NOMO-1 treated with dmso at 0.1 percent for 144 hours (cell line): ENCODE measurements at regions not wholly inside any gene's neighbourhood (a gene's known extent, or its start where the extent isn't known, plus 50 kb on each side); places are given as distances from the start of the nearest gene placed in this dataset.
"Not testable (repeated sequence)": the region's sequence is repeated elsewhere in the genome, so short reads cannot be mapped to it uniquely, and the experiment has no call there.

Source experiments
- DNase-seq: peaks from one replicate; lab custom pipeline; 2025; ENCODE audit not compliant: unreplicated experiment; lab: John Stamatoyannopoulos, UW

DNA sequence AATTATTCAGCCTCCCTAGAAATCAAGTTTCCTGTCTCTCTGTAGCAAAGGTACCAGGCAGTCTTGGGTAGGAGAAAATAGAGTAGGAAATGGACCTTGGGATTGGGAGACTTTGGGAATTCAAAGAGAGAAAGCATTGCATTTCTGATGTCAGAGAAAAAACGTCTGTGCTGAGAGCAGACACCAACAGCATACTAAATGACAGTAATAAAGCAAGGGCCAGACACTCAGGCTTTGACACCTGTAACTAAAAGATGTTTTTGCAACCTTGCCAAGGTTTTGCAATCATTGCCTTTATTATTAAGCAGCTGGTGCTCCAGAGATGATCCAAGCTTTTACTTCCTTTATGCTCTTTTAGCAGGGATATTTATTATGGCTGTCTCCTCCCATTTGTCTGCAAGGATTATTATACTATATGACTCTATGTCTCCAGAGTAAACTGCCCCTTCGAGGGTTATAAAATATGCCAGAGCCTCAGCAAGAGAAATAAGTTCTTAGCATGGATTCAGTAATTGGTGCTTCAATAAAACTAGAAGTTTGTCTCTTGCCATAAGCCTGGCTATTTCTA, 85.2 kb upstream of the GRAMD1B start:
- DNase-seq: no peak

DNA sequence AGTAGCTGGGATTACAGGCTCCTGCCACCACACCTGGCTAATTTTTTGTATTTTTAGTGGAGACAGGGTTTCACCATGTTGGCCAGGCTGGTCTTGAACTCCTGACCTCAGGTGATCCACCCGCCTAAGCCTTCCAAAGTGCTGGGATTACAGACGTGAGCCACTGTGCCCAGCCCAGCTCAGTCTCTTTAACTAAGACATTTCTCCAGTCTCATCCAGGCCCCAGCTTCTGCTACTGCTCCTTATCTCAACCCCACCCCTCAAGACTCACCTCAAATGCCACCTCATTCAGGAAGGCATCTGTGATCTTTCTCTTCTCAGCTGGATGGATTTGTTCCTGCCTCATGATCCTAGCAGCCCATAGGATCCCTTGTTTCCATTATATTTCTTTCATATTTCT, 85.9 kb upstream of the GRAMD1B start:
- DNase-seq: not testable (repeated sequence)

DNA sequence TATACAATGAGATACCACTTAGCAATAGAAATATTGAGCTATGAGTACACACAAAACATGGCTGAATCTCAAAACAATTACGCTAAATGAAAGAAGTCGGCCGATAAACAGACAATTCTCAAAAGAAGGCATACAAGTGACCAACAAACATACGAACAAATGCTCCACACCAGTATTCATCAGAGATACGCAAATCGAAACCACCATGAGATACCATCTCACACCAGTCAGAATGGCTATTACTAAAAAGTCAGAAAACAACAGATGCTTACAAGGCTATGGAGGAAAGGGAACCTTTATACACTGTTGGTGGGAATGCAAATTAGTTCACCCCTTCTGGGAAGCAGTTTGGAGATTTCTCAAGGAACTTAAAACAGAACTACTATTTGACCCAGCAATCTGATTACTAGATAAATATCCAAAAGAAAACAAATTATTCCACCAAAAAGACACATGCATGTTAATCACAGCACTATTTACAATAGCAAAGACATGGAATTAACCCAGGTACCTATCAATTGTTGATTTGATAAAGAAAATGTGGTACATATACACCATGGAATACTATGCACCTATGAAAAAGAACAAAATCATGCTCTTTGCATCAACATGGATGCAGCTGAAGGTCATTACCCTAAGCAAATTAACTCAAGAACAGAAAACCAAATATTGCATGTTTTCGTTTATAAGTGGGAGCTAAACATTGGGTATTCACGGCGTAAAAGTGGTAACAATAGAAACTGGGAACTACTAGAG, 90.9 kb upstream of the GRAMD1B start:
- no peak for DNase-seq

DNA sequence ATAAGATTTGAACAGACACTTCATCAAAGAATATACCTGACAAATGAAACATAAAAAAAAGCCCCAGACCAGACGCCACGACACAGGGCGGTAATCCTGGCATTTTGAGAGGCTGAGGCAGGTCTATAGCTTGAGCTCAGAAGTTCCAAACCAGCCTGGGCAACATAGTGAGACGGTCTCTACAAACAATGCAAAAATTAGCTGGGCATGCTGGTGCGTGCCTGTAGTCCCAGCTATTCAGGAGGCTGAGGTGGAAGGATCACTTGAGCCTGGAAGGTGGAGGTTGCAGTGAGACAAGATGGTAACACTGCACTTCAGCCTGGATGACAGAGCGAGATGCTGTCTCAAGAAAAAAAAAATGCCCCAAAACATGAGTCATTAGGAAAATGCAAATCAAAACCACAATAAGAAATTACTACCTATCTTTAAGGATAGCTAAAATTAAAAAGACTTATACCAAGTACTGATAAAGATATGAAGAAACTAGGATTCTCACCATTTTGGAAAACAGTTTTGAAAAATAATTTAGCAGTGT, 91.7 kb upstream of the GRAMD1B start:
- no peak for DNase-seq

DNA sequence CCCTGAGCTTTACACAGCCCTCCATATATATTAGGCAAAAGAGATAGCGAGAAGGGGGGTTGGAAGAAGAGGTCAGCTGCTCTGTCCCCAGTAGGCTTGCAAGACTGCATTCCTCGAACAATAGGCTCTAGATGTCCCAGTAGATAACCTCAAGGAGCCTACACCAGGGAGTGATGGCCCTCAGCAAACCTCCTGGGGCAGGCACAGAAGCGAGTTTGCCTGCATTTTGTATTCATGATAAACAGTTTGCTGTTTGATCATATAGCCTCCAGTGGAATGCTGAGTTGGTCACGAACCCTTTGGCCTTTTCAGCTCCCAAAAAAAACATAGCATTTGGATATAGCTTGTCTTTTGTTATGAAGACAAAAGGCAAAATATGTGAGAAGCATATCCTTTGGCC, 95.1 kb upstream of the GRAMD1B start:
- DNase-seq: no peak

DNA sequence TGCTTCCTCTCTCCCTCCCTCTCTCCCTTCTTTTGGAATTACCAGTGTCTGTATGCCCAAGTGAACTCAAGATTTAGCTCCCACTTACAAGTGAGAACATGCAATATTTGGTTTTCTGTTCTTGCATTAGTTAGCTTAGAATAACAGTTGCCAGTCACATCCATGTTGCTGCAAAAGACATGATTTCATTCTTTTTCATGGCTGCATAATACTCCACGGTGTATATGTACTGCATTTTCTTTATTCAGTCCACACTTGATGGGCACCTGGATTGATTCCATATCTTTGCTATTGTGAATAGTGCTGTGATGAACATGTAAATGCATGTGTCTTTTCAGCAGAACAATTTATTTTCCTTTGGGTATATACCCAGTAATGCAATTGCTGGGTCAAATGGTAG, 97.5 kb upstream of the GRAMD1B start:
- not testable (repeated sequence) for DNase-seq

DNA sequence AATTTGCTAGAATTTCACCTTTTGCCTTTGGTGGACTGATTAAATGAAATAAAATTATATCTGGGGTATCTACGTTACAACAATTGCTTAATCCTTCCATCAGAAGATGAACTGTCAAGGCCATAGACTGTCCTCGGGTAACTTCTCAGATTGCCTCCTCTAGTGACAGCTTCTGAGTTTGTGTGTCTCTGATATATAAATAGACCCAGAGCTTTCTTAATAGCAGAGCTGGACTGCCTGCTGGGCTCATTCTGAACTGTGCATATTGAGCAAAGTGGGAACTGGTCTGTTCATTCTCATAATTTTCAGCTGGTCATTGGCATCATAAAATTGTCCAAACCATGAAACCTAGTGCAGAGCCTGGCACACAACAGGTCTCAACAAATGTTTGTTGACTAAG, 99.1 kb upstream of the GRAMD1B start:
- peak; percentile 23 for DNase-seq

DNA sequence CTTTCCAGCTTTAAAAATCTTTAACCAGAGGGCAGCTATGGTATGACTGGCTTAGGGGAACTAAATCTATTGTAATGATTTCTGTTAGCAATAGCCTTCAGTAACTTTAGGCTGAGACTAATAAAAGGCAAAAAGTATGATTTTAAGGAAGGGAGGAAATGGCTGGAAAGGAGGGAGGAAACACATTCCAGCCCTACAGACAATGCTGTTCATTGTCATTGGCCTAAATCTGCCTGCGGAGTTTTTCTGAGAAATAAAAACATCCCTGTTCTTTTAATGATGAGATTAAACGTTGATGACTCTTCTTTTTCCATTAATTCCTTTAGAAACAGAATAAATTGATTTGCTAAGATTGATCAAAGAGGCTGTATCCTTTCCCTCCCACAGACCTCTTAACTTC, 99.6 kb upstream of the GRAMD1B start:
- DNase-seq: no peak

DNA sequence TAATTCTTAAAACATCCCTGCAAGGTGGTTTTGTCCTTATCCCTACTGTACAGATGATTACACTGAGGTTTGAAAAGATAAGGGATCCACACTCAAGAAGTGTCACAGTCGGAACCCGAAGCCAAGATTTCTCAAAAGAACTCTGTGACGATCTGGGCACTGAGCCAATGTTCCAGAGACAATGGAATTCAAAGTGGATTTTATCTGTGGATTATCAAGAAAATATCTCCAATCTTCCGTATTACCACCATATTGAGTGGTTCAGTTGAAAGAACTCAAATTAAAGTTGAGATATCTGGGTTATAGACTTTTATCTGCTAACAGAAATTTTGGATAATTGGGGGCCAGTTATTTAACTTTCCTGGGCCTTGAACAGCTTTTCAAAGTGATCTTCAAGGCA, 100.0 kb upstream of the GRAMD1B start:
- DNase-seq: no peak

DNA sequence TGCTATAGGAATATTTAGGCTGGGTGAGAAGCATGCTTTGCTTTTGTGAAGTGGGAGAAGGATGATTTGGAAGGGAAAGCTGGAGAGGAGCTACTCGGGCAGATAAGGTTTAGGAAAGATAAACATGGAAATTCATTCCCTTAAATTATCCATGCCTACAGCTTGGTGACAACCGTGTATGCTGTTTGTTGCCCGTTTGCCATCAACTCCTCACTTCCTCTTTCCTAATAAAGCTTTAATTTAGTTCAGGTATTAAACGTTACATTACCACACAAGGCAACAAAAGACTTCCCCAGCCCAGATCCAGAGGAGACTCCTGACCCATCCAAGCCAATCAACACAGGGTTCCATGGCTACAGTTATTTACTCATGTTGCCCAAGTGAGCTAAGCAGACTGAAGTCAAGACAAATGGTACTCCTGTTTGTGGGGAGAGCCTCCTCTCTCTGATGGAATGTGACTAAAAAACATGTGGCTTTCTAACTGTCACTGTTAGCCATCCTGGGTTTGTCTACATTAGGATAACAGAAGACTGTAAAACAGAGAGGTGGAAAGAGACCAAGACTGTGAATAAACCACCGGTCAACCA, 101.7 kb upstream of the GRAMD1B start:
- peak; percentile 31 for DNase-seq

DNA sequence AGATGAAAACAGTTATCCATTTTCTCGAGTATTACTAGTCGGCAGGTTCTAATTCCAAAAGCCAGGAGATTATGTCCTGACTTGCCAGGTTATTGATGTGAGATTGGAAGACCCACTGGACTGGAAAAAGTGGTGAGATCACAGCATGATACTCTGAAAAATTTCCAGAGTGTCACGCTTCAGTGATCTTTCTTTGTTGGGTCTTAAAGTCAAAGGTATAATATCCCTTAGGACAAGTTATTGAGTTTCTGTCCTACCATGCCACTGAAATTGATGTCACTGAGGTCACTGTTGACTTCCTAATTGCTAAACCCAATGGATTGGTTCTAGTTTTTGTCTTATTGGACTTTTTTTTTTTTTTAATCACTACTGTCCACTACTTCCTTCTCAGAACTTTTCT, 104.5 kb upstream of the GRAMD1B start:
- no peak for DNase-seq

DNA sequence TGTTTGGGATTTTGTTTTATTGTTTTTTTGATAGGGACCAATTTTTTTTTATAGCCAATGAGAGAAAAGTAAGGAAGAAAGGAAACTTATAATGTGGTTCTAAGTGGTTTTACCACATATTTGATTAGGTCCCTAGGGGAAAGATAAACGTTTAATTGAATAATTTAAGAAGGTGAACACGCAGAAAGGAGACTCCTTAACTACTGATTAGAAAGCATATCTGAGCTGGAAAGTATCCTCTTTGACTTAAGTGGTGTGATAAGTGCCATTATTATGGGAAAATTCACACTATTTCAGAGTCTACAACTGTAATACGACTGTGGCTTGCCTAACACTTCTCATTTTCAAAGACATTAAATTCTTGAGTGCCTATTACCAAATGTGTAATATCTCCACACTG, 106.5 kb upstream of the GRAMD1B start:
- DNase-seq: no peak

DNA sequence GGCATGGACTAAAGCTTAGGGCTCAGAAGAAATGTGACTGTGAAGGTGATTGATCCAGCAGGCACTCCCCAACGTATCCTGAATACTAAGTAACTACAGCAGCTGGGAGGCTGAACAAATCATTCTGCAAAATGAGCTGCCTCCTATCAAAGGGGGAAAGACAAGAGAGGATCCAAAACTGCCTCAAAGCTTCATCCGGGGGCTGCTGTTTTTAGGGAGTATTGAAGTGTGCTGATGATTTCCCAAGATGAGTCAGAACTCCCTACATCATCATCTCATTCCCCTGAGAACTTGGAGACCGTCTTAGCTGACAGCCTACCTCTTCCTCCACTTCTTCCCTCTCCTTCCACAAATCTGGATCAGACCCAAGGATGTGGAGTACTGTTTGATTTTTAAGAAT, 108.4 kb upstream of the GRAMD1B start:
- DNase-seq: no peak

DNA sequence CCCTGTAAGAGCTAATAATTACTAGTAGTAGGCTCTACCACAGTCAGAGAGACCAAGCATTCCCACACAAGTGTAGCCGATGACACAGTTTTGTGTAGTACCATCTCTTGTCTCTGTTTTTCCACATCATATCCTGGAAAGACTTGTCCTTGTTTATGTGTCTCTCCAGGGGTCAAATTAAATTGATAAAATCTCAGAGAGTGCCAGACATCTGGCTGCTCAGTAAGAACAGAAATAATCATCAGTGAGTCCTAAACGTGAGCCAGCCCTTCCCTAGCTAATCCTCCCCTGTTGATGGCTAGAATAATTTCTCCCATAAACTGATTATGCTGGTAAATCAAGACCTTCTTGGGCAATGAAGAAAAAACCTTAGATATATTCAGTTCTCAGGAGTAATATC, 111.4 kb upstream of the GRAMD1B start:
- DNase-seq: no peak

DNA sequence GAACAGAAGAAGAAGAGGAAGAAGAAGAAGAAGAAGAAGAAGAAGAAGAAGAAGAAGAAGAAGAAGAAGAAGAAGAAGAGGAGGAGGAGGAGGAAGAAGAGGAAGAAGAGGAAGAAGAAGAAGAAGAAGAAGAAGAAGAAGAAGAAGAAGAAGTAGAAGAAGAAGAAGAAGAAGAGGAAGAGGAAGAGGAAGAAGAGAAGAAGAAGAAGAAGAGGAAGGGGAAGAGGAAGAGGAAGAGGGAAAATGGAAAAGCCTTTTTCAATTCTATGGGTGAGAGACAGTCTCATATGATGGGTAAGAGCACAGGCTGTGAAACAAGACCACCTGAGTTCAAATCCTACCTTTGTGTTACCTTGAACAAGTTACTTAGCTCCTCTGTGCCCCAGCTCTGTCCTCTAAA, 111.9 kb upstream of the GRAMD1B start:
- not testable (repeated sequence) for DNase-seq

DNA sequence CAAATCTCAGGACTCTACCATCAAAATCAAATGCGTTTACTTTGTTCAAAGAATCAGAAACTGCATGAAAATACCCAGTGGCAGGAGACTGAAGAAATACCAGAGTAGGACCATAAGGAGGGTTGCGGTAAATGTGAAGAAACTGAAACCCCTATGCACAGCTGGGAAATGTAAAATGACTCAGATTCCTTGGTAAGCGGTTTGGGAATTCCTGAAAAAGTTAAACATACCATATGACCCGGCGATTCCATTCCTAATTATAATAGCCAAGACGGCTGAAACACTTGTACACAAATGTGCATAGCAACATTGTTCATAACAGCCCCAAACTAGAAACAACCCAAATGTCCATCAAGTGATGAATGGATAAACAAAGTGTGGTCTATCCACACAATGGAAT, 114.1 kb upstream of the GRAMD1B start:
- DNase-seq: no peak

DNA sequence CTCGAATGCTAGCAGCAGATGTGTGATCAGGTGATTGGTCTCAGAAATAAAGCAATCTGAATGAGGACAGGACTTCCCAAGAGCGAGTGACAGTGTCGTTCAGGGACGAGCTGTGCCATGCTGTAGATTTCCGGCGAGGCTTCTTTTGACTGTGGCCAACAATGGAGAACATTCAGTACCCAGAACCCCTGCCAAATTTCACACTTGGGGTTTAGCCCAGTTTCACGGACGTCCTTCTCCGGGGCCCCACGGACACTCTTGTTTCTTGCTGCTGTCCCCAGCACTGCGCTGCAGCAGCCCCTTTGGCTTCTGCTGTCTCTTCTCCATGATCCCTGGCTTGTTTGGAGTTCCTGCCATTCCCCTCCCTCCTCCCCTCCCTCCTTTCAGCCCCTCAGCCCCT, 115.1 kb upstream of the GRAMD1B start:
- DNase-seq: no peak

DNA sequence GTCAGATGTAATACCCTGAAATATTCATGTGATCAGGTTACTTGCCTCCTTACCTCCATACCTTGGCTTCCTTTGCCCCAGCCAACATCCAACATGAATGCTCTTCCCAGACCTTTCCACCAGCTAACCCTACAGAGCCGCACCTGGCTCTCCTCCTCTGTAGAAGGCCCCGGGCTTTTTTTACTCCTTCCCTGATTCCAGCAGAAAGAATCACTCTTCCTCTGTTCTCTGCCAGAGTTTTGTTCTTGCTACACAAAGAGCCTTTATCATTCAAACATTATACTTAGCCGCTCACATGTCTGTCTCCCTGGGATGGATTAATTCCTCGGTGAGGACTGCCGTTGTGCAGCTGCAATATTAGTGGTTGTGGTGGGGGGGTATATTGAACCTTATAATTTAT, 116.8 kb upstream of the GRAMD1B start:
- no peak for DNase-seq

DNA sequence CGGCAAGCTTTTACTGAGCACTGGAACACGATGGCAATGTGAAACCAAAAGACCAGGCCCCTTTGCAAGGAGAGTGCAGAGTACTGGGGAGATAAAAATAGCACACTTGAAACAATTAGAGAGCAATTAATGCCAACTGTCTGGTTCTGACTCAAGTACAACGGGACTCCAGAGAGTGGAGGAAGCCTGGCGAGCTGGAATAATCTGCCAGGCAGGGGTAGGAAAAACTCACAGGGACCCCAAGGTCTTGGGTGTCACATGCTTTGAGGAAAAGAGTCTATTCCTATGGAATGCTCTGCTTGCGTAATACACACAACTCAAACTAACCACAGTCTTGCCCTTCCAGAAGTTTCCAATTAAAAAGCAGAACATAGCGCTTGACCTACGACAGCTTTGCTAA, 113.0 kb upstream of the CLMP start:
- DNase-seq: peak; percentile 71

DNA sequence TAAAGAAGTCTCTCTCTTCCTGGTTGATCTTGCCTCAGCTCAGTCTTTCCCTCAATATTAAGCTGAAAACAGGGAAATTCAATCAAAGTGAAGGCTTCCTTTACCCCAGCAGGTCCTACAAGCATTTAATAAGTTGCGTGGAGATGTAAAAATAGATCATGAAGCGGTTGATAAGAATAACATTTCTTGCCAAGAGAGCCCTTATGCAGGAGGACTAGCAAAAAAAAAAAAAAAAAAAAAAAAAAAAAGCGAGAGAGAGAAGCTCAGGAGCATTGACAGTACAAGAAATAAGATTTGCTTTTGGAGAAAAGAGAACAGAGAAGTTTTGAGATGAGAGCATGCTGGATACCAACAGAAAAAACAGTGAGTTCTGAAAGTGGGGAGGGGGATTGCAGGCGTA, 112.2 kb upstream of the CLMP start:
- no peak for DNase-seq

DNA sequence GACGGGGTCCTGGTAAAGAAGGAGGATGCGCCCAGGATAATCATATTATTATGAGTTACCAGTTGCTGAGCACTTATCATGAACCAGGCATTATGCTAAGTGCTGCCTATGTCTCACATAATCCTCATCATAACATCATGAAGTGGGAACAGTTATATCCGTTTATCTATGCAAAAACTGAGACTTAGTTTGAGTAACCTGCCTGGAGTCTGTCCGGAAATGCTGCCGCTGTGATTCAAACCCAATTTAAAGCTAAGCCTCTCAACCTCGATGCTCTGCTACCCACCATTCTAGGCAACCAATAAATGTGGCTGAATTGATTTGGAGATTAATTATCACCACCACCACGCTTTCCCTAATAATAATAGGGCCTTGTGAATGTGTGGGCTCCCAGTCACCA, 111.5 kb upstream of the CLMP start:
- DNase-seq: no peak

DNA sequence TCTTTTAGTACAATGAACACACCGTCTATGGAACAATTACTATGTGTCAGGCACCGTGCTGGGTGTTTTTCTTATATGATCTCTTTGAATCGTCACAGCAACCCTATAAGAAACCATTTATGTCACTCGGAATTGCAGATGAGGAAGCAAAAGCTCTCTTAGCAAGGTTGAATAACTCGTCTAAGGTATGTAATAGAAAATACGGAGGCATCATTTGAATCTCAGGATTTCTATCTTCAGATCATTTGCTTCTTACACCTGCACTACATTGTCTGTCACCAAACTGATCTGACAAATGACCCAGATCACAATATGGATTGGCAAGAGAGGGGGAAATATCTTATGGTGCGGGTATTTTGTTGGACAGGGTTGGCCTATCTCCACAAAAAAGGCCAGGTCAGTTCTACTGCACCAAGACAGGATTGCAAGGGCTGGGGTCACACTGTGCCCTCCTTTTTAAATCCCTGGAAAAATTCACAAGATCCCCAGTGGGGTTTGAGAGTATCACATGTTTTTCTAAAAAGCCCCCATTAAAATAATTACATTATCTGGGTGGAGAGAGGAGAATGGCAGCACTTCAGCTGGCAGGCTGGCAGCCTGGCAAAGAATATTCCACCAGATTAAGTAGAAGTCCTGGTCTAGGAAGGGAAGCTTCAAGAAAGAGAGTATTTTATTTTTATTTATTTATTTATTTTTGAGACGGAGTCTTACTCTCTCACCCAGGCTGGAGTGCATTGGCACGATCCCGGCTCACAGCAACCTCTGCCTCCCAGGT, 110.7 kb upstream of the CLMP start:
- DNase-seq: no peak
